ENCODE measurements at regions not wholly inside any gene's neighbourhood (a gene's known extent, or its start where the extent isn't known, plus 50 kb on each side); places are given as distances from the start of the nearest gene placed in this dataset.

DNA sequence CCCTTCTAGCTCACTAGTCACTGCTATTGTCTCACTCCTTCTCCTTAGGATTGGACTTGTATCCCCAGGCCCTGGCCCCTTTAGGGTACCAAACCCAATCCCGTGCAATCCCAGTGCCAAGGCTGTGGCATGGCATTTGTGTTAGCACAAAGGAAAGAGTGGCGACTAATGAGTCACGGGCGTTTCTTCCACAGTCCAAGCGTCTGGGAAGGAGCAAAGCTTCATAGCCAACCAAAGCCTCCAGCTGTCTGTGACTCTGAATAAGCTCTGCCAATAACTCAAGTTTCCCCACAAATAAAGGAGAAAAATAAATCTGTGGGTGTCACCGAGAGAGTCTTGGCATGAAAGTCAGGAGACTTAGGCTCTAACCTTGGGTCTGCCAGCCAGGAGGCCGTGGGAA, 54.6 kb upstream of the COX10 start:
- Histone ChIP-seq H3K79me2 (replicated peaks; ENCODE audit: insufficient read depth, low read length) (no peaks in the 10 kb centered on the region), H3K9me2 (ENCODE audit: insufficient read depth, low read length) (no peaks in the 10 kb centered on the region), H3K27me3 (ENCODE audit: insufficient read depth, low read depth, low read length) (no peaks in the 10 kb centered on the region), H3K27ac (ENCODE audit: low read length) (no peak overlapping the region), H3K4me2 (ENCODE audit: low read length) (no peak overlapping the region), H2AFZ (ENCODE audit: low read depth, low read length) (no peak overlapping the region), H3F3A (ENCODE audit: insufficient read depth, low read length, poor library complexity, severe bottlenecking) (no peaks in the 10 kb centered on the region), H3K9me3 (ENCODE audit: low read length) (no peaks in the 10 kb centered on the region), H3K36me3 (ENCODE audit: insufficient read depth, low read length) (no peaks in the 10 kb centered on the region), H3K4me3 (ENCODE audit: low read length) (no peak overlapping the region), H3K9ac (ENCODE audit: low read length) (no peak overlapping the region), H4K20me1 (ENCODE audit: insufficient read depth) (no peaks in the 10 kb centered on the region)
- TF ChIP-seq POLR2AphosphoS5 (IDR thresholded peaks at IDR 0.05) (no peak), SMC3 (conservative IDR thresholded peaks at IDR 0.05; ENCODE audit: poor library complexity) (no peak), CTCF (IDR thresholded peaks at IDR 0.05; ENCODE audit: poor library complexity, severe bottlenecking) (no peak), MXI1 (conservative IDR thresholded peaks at IDR 0.05; ENCODE audit: poor library complexity, severe bottlenecking) (no peak), REST (IDR thresholded peaks at IDR 0.05; ENCODE audit: borderline replicate concordance) (no peak), EP300 (conservative IDR thresholded peaks at IDR 0.05; ENCODE audit: poor library complexity, severe bottlenecking) (no peak), RAD21 (conservative IDR thresholded peaks at IDR 0.05) (no peak), TAF1 (IDR thresholded peaks at IDR 0.05; ENCODE audit: low read depth) (no peak), EZH2 (IDR thresholded peaks at IDR 0.05; ENCODE audit: borderline replicate concordance, insufficient read depth, low read length, poor library complexity, severe bottlenecking) (no peak)

GRCh38 chr17:14015271-14015670, 54.0 kb upstream of the COX10 start:
- H3K27me3 ChIP-seq (ENCODE audit: insufficient read depth, low read depth, low read length), result no peaks in the 10 kb centered on the region
- H3K9me2 ChIP-seq (ENCODE audit: insufficient read depth, low read length), result no peaks in the 10 kb centered on the region
- no peak overlapping the region for H3K4me2 ChIP-seq (ENCODE audit: low read length)
- TF ChIP-seq SMC3 (conservative IDR thresholded peaks at IDR 0.05; ENCODE audit: poor library complexity), result no peak
- TF ChIP-seq REST (IDR thresholded peaks at IDR 0.05; ENCODE audit: borderline replicate concordance), result no peak
- TF ChIP-seq EP300 (conservative IDR thresholded peaks at IDR 0.05; ENCODE audit: poor library complexity, severe bottlenecking), result no peak
- TF ChIP-seq TAF1 (IDR thresholded peaks at IDR 0.05; ENCODE audit: low read depth), result no peak
- no peak for TF ChIP-seq EZH2 (IDR thresholded peaks at IDR 0.05; ENCODE audit: borderline replicate concordance, insufficient read depth, low read length, poor library complexity, severe bottlenecking)
- no peak for TF ChIP-seq CTCF (IDR thresholded peaks at IDR 0.05; ENCODE audit: poor library complexity, severe bottlenecking)
- no peak for TF ChIP-seq RAD21 (conservative IDR thresholded peaks at IDR 0.05)
- no peak for TF ChIP-seq POLR2AphosphoS5 (IDR thresholded peaks at IDR 0.05)
- TF ChIP-seq MXI1 (conservative IDR thresholded peaks at IDR 0.05; ENCODE audit: poor library complexity, severe bottlenecking), result no peak
- H3K79me2 ChIP-seq (replicated peaks; ENCODE audit: insufficient read depth, low read length), result no peaks in the 10 kb centered on the region
- H3K9ac ChIP-seq (ENCODE audit: low read length), result no peak overlapping the region
- no peak overlapping the region for H2AFZ ChIP-seq (ENCODE audit: low read depth, low read length)
- H3K27ac ChIP-seq (ENCODE audit: low read length), result no peak overlapping the region
- no peaks in the 10 kb centered on the region for H4K20me1 ChIP-seq (ENCODE audit: insufficient read depth)
- H3F3A ChIP-seq (ENCODE audit: insufficient read depth, low read length, poor library complexity, severe bottlenecking), result no peaks in the 10 kb centered on the region
- H3K4me3 ChIP-seq (ENCODE audit: low read length), result no peak overlapping the region
- no peaks in the 10 kb centered on the region for H3K9me3 ChIP-seq (ENCODE audit: low read length)
- no peaks in the 10 kb centered on the region for H3K36me3 ChIP-seq (ENCODE audit: insufficient read depth, low read length)
